ENCODE measurements at regions not wholly inside any gene's neighbourhood (a gene's known extent, or its start where the extent isn't known, plus 50 kb on each side); places are given as distances from the start of the nearest gene placed in this dataset.

DNA sequence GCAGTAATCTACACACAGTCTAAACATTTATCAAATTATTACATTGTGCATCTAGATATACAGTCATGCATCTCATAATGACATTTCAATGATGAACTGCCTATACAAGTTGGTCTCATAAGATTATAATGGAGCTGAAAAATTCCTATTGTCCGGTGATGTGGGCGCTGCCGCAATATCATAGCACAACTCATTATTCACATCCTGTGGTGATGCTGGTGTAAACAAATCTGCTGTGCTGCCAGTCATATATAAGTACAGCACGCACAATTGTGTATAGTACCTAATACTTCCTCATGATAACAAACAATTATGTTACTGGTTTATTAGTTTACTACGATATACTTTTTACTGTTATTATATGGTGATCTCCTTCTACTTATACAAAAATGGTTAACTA is 768.8 kb upstream of the NOVA1 start:
- TF ChIP-seq, protein P1, sequence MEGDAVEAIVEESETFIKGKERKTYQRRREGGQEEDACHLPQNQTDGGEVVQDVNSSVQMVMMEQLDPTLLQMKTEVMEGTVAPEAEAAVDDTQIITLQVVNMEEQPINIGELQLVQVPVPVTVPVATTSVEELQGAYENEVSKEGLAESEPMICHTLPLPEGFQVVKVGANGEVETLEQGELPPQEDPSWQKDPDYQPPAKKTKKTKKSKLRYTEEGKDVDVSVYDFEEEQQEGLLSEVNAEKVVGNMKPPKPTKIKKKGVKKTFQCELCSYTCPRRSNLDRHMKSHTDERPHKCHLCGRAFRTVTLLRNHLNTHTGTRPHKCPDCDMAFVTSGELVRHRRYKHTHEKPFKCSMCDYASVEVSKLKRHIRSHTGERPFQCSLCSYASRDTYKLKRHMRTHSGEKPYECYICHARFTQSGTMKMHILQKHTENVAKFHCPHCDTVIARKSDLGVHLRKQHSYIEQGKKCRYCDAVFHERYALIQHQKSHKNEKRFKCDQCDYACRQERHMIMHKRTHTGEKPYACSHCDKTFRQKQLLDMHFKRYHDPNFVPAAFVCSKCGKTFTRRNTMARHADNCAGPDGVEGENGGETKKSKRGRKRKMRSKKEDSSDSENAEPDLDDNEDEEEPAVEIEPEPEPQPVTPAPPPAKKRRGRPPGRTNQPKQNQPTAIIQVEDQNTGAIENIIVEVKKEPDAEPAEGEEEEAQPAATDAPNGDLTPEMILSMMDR (IDR thresholded peaks at IDR 0.05): no peak
- TF ChIP-seq POLR2A (IDR thresholded peaks at IDR 0.05): no peak
